Fibroblast of upper back skin (primary cell): ENCODE measurements at regions not wholly inside any gene's neighbourhood (a gene's known extent, or its start where the extent isn't known, plus 50 kb on each side); places are given as distances from the start of the nearest gene placed in this dataset.

Experiments
- DNase-seq: peaks from one replicate; pipeline ENCODE4 v3.0.0-alpha.2; 2013

GRCh38 chr4:53809816-53810215 lies 218.5 kb upstream of the LNX1 start:
- DNase-seq = no peak

- no peak for DNase-seq
Observed at GRCh38 chr4:53805291-53805690, 214.0 kb upstream of the LNX1 start.

GRCh38 chr4:53804719-53805118 lies 213.4 kb upstream of the LNX1 start:
- DNase-seq = no peak

- DNase-seq = no peak
Observed at GRCh38 chr4:53802500-53802899, 211.2 kb upstream of the LNX1 start.

- no peak for DNase-seq
Observed at GRCh38 chr4:53801373-53801772, 210.1 kb upstream of the LNX1 start.

- DNase-seq = no peak
Observed at GRCh38 chr4:53800741-53801140, 209.5 kb upstream of the LNX1 start.

- no peak for DNase-seq
Observed at GRCh38 chr4:53793096-53793495, 201.8 kb upstream of the LNX1 start.

GRCh38 chr4:53790286-53790685 lies 199.0 kb upstream of the LNX1 start:
- no peak for DNase-seq

GRCh38 chr4:53788621-53789020 lies 197.3 kb upstream of the LNX1 start:
- no peak for DNase-seq

- DNase-seq = no peak
Observed at GRCh38 chr4:53788011-53788410, 196.7 kb upstream of the LNX1 start.

GRCh38 chr4:53786632-53787031 lies 195.3 kb upstream of the LNX1 start:
- peak; percentile 81 for DNase-seq

GRCh38 chr4:53785996-53786395 lies 194.7 kb upstream of the LNX1 start:
- DNase-seq = no peak

- no peak for DNase-seq
Observed at GRCh38 chr4:53784112-53784511, 192.8 kb upstream of the LNX1 start.

GRCh38 chr4:53783208-53783859 lies 192.0 kb upstream of the LNX1 start:
- DNase-seq = no peak

GRCh38 chr4:53782458-53782845 lies 191.2 kb upstream of the LNX1 start:
- DNase-seq = no peak

GRCh38 chr4:53781629-53782457 lies 190.6 kb upstream of the LNX1 start:
- no peak for DNase-seq

GRCh38 chr4:53780736-53781400 lies 189.6 kb upstream of the LNX1 start:
- peak; percentile 29 for DNase-seq

GRCh38 chr4:53779025-53779424 lies 187.7 kb upstream of the LNX1 start:
- peak; percentile 39 for DNase-seq

- DNase-seq = no peak
Observed at GRCh38 chr4:53778155-53778554, 186.9 kb upstream of the LNX1 start.

GRCh38 chr4:53777244-53777984 lies 186.1 kb upstream of the LNX1 start:
- peak; percentile 83 for DNase-seq

- no peak for DNase-seq
Observed at GRCh38 chr4:53776141-53776540, 184.9 kb upstream of the LNX1 start.

GRCh38 chr4:53775381-53775780 lies 184.1 kb upstream of the LNX1 start:
- DNase-seq = peak; percentile 46

- DNase-seq = no peak
Observed at GRCh38 chr4:53771326-53771725, 180.0 kb upstream of the LNX1 start.
